HG03571 (cell line): ENCODE measurements at regions not wholly inside any gene's neighbourhood (a gene's known extent, or its start where the extent isn't known, plus 50 kb on each side); places are given as distances from the start of the nearest gene placed in this dataset.
"Not testable (repeated sequence)": the region's sequence is repeated elsewhere in the genome, so short reads cannot be mapped to it uniquely, and the experiment has no call there.

ENCODE experiments used
- ATAC-seq: cut with Tn5 transposase; IDR thresholded peaks from one replicate; pipeline ENCODE4 v1.9.1; 2021; ENCODE audit not compliant: unreplicated experiment

GRCh38 chr14:83583201-83583600 is 1946.7 kb upstream of the FLRT2 start:
- ATAC-seq: no peak

DNA sequence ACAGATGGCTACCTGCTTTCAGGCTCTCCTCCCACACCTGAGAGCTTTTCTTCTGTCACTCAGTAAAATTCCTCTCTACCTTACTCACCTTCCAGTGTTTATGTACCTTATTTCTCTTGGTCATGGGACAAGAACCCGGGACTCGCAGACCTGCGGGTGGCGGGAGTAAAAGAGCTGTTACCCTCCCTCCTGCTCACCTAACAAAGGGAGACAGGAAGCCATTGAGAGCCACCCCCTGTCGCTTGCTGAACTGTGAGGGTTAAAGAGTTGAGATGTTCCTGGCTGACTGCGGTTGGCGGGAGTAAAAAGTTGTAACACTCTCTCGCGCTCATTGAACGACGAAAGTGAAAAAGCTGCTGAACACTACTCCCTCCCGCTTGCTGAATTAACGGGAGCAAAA is 1935.1 kb upstream of the FLRT2 start:
- ATAC-seq: no peak

DNA sequence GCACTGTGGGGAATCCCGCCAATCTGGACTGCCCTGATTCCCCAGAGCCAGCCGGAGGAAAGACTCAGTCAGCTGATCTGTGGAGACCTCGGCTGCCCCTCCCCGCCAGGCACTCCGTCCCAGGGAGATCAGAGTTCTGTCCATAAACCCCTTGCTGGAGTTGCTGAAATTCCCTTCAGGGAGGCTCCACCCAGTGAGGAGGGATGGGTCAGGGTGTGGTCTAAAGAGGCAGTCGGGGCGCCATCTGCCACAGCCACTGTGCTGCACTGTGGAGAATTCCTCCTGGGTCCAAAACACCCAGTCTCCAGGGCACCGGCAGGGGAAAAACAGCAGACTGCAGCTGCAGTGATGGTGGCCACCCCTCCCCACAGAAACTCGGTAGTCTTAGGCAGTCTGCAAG is 1922.3 kb upstream of the FLRT2 start:
- ATAC-seq: no peak

DNA sequence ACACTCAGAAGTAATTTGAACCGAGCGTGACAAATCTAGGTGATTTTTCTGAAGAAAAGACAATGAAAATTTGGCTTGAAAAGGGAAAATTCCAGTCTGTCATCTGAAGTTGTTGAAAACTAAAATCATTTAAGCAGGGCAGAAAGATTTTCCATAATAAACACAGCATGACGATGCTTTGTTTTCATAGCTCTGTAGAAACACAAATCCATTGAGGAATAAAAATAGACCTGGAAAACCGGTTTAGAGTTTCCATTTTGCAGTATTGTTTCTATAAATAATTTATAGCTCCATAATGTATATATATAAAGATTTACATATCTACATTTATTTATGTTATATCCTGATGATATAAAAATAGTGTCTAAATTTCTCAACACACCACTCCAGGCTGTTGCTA is 1918.5 kb upstream of the FLRT2 start:
- ATAC-seq: no peak

DNA sequence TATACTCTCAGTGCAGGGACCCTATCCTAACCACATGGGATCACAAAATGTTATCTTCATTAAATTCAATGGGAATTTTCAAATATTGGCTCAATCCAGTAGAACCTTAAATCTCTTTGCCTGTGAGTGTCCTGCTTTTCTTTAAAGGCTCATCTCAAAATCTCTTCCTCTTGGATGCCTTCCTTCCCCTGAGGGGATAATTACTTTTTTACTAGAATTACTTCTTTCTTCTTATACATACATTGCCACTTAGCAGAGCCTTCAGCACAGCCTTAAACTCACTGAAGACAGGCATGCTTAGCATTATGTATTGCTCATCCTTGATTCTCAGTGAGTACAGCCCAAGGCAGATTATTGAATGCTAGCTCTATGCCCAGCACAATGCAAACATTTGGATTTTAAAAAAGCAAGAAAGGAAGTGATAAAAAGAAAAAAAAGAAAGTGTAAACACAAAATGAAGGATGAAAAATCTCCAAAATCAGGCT is 1918.0 kb upstream of the FLRT2 start:
- no peak for ATAC-seq

DNA sequence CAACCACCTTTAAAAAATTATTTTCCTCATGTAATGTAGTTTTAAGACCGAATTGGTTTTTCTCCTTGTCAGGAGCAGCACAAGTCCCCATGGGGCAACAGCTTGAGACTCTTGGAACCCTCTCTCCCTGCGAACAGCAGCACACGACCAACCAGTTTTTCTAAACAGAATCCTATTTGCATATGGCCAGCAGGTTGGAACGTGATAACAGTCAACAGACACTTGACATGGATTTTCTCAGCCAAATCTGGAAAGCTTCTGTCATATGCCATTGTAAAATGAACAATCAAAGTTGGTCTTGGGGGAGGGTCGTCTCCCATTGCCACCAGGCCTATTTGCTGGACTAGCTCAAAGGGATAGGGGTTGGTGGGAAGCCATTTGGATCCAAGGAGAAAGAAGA is 1915.0 kb upstream of the FLRT2 start:
- ATAC-seq: no peak

- ATAC-seq: no peak
These were observed 1905.4 kb upstream of the FLRT2 start for GRCh38 chr14:83624541-83624940.

DNA sequence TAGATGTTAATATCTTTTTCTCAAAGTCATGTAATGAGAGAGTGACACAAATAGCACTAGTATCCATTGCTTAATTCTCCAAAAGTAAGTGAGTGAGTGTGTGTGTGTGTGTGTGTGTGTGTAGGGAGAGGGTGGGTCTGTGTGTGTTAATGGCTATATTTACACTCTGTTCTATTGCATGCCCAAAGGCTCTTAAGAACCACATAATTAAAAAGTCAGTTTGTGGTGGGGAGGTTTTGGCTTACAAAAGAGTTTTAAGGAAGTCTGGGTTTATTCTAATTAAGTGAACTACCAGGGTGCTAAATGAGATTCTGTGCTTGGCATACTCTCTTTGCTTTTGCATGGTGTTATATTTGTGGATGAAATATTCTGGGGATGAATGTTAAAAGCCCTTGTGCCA is 1897.6 kb upstream of the FLRT2 start:
- ATAC-seq: no peak

- ATAC-seq: no peak
These were observed 1891.0 kb upstream of the FLRT2 start for GRCh38 chr14:83638748-83639504.

GRCh38 chr14:83639505-83639875 is 1890.5 kb upstream of the FLRT2 start:
- not testable (repeated sequence) for ATAC-seq

- no peak for ATAC-seq
These were observed 1883.7 kb upstream of the FLRT2 start for GRCh38 chr14:83646228-83646627.

GRCh38 chr14:83660597-83660996 is 1869.3 kb upstream of the FLRT2 start:
- no peak for ATAC-seq

DNA sequence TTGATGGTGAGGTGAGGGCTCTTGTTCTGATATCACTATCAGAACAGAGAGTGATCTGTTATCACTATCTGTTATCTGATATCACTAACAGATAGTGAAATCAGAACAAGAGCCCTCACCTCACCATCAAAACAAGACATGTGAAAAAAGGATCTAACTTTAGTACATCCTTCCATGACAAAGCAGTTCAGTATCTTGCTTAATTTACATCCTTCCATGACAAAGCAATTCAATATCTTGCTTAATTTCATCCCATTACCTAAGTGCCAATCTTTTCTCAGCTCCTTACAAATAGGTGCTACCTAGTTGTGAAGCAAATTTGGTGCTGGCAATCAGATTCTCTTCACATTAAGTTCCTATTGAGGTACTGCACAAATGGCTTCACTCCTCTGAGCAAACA is 1865.6 kb upstream of the FLRT2 start:
- no peak for ATAC-seq

DNA sequence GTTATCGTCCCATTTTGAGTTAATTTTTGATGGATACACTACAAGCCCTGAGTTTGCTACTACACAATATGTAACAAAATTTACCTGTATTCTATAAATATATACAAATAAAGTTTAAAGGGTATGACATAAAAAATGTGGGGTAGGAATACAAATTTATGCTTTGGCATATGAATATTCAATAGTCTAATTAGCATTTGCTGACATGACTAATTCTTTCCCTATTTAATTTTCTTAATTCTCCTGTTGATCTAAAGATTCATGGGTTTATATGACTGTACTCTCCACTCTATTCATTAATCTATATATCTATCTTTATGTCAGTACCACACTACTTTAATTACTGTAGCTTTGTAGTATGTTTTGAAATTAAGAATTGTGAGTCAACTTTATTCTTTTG is 1840.7 kb upstream of the FLRT2 start:
- ATAC-seq: no peak

- no peak for ATAC-seq
These were observed 1832.8 kb upstream of the FLRT2 start for GRCh38 chr14:83697099-83697498.

DNA sequence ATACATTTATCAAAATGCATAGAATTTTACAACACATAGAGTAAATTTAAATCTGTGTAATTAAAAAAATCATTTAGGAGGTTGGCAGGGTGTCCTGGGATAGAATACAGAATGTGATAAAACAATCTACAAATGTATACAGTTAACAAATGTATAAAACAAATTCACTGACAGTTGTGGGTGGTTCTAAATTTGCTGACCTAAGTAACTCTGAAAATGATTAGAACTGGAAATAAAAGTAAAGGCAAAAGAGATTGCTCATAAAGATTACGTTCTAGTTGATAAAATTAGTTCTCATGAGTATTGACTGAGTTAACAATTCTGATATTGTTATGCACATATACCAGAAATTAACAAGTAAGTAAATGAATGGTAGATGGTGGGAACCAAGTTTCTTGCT is 1827.3 kb upstream of the FLRT2 start:
- ATAC-seq: no peak

- no peak for ATAC-seq
These were observed 1823.6 kb upstream of the FLRT2 start for GRCh38 chr14:83706231-83706954.

- no peak for ATAC-seq
These were observed 1822.9 kb upstream of the FLRT2 start for GRCh38 chr14:83707056-83707455.

DNA sequence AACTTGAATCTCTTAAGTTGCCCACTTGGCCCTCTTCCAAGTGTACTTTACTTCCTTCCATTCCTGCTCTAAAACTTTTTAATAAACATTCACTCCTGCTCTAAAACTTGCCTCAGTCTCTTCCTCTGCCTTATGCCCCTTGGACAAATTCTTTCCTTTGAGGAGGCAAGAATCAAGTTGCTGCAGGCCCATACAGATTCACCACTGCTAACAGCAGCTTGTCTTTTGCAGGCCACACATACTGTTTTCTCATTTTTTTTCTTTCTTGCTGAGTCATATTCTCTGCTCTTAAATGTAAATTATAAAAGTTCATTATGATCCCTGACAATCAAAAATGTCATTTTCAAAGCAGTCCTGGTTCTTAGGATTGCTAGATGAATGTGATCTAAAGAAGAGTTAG is 1820.8 kb upstream of the FLRT2 start:
- ATAC-seq: no peak

- ATAC-seq: no peak
These were observed 1818.9 kb upstream of the FLRT2 start for GRCh38 chr14:83711046-83711445.

- no peak for ATAC-seq
These were observed 1817.4 kb upstream of the FLRT2 start for GRCh38 chr14:83712418-83713129.

GRCh38 chr14:83713732-83714131 is 1816.2 kb upstream of the FLRT2 start:
- no peak for ATAC-seq
